ENCODE measurements at regions not wholly inside any gene's neighbourhood (a gene's known extent, or its start where the extent isn't known, plus 50 kb on each side); places are given as distances from the start of the nearest gene placed in this dataset.

DNA sequence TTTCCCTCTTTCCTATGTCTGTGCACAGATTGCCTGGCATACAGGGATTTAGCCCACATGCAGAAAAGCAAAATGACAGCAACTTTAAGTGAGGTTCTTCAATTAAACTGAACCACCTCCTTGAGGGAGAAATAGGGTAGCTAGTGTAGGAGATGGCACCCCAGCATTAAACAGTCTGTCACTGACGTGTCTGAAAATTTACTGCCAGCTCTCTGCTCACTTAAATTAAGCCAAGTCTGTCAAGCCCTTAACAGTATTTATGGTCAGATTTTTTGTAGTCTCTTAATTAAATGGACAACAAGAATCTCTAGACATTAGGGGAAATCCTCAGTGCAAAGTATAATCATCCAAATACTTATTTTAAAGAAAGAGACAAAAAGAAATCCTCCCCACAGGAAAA, 696.5 kb upstream of the PTBP2 start:
- DNase-seq = no peak

DNA sequence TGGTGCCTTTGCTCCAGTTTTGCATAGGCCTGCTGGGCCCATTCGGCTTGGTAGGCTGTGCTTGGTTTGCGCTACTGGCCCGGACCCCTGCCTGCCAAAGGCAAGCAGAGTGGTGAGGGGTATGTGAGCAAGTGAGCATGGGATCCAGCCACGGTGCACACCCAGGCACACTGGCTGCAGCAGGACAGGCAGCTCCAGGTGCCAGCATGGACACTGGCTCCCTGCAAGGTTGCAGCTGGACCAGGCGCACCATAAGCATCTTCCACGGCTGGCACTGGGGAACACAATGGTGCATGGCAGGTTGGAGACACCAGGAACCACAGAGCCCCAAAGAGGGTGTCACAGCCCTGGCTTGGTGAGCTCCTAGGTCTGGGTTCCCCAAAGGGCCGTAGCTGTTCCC, 693.5 kb upstream of the PTBP2 start:
- no peak for DNase-seq

DNA sequence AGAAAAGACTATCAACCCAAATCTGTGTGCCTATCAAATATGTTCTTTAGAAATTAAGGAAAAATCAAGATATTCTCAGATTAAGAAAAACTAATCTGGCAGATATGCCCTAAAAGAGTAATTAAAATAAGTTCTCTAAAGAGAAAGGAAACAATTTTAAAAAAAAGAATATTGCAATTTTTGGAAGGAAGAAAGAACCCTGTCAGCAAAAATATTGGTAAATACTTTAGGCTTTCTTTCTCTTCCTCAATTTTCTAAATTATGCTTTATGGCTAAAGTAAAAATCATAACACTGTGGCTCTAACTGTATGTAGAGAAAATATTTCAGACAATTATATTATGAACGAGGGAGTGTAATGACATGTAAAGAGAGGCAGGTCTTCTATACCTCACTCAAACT, 691.3 kb upstream of the PTBP2 start:
- DNase-seq = no peak

DNA sequence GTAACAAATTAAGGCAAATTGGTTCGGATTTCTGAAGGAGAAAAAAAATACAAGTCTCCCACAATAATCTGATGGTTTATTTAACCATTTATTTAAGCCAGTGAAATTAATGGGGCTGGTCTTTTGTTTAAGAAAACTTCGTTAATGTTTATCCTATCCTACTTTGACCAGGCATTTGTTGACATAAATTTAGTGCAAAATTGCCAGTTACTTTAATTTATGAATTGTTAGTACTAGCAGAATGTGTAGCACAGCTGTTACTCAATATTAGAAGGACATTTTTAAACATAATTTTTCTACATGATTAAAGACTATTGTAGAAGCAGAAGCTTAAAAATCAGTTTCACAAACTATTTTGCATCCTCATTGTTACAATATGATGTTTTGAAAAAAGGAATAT, 687.6 kb upstream of the PTBP2 start:
- no peak for DNase-seq

DNA sequence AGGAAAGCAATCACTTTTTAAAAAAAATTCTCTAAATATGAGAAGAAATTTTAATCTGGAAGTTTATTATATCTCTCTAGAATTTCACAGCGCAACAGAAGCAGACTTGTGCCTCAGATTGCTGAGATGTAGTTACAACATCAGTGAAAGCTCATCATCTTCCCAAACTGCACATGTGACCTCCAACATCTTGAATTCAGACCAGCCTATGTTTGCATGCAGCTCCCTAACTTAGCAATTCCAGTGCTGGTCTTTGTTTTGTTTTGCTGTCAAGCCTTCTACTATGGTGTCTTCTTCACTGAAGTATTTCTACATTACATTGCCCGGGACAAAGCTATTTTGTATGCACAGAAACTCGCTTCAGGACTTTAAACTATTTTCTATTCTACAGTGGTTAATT, 684.8 kb upstream of the PTBP2 start:
- no peak for DNase-seq

DNA sequence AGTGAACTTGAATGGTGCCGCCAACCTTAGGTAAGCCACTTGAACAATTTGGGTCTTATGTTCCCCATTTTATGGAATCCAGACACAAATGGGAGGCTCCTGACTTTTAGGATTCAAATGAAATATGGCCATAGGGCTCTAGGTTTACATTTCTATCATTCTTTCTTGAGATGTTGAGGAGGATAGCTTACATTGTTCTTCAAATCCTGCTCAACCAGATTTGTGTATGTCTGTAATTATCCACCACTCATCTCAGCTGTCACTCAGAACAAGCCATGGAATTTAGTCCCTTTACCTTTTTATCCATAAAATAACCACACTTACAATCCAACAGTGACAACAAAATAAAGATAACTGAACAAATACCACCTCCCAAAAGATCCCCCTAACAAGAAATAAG, 682.9 kb upstream of the PTBP2 start:
- DNase-seq = no peak

DNA sequence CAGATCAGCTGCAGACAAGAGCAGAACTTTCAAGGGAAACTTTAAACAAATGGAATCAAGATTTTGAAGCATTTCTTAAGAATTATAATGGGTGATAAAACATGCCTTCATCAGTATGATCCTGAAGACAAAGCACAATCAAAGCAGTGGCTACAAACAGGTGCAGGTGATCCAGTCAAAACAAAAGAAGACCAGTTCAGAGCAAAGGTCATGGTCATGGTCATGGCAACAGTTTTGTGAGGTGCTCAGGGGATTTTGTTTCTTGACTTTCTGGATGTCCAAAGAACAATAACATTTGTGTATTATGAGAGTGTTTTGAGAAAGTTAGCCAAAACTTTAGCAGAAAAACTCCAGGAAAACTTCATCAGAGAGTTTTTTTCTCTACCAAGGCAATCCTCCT, 681.7 kb upstream of the PTBP2 start:
- no peak for DNase-seq

DNA sequence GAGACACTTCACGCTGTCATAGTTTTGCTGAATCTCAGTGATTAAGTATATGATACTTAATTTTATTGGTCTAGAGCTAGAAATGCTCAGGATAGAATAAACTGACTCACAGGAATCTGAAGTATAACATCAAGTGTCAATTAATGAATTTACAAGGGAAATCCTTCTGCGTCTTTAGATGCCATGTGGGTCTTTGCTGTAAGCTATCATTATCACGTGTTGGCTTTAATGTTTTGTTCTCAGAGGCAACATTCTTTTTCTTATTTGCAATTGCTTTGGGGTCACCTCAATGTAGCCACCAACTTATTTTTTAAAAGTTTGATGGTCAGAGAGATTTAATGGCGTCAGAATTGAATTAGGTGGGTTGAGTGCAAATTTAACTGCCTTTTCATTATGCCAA, 680.1 kb upstream of the PTBP2 start:
- DNase-seq = no peak

DNA sequence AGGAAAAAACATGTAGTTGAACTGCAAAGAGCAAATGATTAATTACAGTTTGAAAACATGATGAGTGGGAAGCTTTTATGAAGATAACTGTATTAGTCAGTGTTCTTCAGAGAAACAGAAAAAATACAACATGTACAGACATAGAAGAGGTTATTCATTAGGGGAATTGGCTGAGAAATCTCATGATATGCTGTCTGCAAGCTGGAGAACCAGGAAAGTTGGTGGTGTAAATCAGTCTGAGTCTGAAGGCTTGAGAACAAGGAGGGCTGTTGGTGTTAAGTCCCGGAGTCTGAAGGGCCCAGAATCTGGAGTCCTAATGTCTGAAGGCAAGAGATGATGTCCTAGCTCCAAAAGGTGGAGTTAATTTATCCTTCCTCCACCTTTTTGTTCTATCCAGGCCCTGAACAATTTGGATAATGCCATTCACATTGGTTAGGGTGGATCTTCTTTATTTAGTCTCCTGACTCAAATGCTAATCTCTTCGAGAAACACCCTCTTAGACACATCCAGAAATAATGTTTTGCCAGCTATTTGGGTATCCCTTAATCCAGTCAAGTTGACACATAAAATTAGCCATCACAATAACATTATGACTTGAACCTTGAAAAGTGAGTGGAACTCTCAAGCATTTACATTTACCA, 672.9 kb upstream of the PTBP2 start:
- DNase-seq = no peak

DNA sequence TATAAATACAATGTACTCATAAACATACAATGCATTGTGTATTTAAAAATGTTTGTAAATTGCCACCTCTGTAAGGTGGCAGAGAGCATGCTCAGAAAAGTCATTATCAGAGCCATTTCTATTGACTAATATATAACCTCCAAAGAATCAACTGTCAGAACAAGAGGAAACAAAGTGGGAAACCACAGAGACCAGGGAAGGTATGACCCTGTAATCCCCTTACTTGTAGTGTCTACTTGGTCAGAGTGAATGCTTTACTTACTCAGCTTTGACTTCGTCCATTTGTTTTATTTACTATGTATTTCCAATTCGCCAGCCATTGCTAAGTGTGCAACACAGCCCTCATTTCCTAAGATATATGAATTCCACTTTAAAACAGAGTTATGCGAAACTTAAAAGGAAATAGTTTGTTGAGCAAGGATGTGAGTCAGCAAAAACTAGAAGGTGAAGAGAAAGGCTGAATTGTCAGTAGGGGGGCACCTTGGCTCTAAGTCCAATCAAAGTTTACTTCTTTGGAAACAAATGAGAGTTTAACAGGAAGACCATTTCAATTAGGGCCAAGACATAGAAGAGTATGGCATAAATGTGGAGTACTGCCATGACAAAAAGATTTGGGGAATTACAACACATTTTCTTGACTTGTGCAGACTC, 671.7 kb upstream of the PTBP2 start:
- DNase-seq = peak in 1 of 5 experiments; percentile 3

DNA sequence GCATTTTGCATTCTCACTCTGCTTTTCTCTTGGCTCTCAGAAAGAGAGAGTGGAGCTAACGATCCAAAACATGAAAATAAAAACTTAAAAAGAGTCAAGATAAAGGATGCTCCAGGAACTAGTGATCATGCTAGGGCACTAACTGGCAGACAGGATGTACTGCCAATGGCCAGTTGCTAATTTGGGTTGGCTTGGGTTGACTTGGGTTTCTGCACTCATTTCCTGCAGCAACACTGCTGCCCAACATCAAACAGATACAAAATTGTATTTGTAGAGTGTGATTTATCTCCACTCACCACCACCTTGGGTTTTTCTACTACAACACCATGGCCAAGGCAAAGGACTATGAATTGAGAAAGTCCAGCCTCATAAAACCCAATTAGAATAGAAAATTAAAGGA, 662.3 kb upstream of the PTBP2 start:
- DNase-seq = no peak

DNA sequence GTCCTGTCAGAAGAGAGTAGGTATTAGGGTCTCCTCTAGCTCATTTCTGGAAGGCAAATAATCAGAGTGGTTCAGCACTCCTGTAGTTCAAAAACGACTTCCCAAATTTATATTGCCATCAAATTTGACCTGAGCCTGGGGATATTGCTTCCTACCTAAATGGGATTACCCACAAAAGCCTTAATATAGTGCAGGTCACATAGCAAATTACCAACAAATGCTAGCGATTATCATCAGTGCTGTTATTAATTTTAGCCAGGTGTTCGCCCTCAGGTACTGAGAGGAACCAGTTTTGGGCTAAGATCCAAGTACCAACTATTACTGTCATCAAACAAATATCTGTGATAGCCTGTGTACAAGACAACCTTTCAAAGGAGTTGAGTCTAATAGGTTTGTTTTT, 661.8 kb upstream of the PTBP2 start:
- DNase-seq = no peak

DNA sequence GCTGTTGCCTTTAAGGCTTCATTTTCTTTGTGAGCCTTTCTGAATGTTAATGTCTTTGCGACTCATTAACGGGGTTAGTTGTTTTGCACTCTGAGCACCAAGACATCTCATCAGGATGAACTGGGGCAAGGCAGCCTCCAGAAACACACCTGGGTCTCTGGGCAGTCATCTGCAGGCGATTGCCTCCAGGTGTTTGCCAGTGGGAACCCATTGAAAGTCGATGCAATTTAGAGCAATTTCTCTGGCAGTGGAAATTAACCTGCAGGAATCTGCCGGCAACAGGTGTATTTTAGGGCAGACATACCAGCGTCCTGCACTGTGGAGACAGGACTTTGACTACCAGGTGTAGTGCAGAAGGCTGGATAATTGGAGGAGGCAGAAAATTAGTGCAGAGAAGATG, 661.0 kb upstream of the PTBP2 start:
- no peak for DNase-seq

DNA sequence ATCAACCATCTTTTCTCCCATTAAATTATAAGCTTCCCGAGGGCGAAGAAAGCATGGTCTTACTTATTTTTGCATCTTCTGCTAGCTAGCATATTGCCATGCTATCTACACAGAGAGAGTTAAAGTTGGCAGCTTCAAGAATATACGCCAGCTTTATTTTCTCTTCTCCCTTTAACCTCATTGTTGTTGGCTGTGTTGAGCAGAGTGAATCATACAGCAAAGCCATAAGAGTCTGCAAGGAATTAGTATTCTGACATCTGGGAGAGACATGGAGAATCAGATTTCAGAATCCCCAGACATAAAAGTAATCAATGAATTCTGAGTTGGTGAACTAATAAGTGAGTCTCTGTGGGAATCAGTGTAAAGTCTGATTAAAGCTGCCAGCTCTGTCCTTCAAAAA, 649.6 kb upstream of the PTBP2 start:
- no peak for DNase-seq

DNA sequence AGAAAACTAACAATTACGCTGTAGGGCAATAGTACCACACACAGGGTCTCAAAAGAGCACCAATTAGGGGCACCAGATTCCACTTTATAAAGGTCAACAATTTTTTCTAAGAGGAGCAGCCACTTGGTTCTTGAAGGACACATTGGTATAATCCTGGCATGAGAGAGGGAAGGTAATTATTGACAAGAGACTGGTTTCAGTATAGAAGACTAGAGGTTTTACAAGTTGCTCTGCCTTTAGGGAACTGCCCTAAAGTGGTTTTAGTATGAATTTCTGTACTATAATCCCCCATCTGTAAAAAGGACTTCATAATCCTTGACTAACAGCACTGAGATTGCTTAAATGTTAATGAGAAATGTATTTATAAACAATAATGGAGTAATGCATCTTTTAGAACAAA, 648.5 kb upstream of the PTBP2 start:
- DNase-seq = no peak

DNA sequence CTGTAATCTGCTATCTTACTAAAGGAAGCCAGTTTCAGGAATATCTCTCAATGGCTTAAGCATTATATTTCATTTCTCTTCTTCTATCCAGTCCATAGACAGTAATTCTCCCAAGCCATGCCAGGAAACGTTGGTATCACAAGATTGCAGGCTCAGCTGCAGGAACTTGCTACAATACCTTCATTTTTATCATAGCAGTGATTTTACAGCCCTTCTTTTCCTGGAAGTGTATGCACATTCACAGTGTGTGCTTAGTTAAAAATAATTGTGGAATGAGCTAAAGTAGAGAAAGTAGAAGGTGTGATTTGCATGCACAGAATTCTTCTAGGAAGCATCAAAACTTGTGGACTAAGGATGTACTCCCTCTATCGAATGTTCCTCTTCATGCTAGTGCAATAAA, 647.2 kb upstream of the PTBP2 start:
- DNase-seq = no peak

DNA sequence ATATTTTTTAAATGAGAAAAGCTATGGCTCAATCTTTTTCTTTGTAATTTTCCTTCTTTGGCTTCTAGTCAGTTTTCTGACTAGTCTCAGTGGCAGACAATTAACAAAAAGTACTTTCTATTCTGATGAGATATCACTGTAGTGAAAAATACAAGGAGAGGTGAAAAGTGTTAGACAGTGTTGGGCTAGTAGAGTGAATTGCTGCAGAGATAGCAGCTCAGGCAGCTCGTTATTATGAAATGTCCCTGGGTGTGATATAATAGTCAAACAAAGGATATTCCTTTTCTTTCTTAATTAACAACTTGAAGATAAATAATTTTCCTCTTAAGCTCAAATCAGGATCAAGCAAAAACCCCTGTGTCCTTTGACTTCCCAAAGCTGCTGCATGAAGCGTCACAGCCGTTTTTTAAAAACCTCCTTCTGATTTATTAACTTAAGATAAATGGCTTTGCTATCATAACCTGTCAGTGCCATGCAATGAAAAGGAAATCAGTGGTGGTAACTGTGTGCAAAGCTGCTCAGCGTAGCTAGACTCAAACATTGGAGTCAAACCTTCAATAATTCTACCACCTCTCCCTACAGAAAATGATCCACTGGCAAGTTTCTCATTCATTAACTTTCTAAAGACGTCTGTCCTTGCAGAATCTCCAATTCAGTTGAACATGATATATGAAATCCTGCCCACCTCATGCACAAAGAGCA, 646.6 kb upstream of the PTBP2 start:
- DNase-seq = no peak

DNA sequence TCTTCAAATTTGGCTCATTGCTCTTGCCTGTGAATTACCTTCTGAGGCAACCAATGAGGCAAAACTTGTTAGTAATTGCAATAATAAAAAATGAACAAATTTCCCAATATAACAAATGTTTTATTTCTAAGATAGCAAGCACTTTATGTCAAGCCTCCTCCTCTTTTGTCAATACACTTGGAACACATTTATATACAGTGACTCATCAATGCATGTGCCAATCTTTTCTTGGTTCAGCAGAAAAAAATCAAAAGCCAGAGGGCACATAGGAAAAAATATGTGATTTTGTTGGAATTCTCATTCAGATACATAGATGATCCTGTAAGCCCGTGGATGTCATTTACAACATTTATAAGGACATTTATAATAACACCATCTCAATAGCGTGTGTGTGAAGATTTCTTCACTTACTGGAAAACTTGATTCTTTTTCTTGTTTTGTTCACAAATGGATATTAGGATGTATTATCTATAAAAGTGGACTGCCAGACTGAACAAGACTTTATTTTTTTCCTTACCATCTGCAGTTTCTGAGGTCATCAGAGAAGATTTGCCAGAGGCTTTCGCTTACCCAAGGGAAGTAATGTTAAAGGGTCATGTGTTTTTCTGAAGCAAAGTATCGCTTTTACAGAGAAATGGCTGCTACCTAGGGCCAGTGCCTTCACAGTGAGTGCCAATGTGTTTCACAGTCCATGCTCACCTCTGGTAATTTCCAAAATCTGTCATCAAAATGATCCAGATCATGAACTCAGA, 645.7 kb upstream of the PTBP2 start:
- no peak for DNase-seq

DNA sequence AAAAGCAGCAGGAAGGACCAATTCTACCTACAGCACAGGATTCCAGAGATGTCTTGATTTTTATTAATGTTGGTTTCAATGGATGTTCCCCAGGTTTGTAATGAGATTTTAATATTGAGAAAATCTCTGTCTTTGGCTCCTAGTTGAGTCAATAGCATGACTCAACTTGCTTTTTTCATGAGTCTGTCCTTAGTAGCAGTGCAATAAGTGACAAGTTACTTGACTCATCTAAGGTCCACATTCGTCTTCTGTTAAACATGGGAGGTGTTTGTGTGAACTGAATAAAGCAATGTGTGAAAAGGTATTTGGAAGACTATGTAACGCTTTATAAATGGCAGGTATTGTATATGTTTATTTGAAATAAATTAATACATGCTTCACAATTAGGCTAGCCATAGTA, 645.0 kb upstream of the PTBP2 start:
- DNase-seq = no peak

DNA sequence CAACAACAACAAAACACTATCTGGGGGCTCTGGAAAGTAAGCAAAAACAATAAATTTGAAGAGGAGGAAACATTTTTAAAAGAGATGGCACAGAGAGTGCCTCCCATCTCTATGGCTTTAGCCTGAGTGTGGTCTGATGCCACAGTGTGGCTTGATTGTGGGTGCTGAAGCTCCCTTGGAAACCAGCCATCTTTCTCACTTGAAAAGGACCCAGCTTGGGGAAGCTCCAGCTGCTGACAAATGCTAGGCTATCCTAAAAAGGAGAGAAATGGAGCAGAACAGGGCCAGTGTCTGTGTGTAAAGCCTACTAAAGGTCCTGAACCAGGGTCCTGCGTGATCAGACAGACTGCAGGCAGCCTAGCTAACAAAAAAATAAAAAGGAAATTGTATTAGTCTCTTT, 642.0 kb upstream of the PTBP2 start:
- no peak for DNase-seq

DNA sequence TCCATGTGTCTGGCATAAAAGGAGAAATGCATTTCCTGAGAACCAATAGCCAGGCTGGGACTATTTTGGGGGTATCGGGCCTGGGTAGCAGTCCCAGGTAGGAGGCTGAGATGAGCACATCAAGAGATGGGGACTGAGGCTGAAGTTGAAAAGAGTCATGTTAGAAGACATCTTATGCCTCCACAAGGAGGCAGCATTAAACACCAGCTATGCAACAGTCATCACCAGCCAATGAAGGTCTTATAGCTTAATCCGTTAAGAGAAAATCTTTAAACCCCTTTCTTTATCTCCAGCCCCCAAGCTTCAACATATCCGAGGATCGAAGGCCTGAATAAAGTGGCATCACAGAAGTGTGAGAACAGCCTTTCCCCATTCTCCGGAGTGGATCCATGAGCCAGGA, 640.7 kb upstream of the PTBP2 start:
- no peak for DNase-seq

DNA sequence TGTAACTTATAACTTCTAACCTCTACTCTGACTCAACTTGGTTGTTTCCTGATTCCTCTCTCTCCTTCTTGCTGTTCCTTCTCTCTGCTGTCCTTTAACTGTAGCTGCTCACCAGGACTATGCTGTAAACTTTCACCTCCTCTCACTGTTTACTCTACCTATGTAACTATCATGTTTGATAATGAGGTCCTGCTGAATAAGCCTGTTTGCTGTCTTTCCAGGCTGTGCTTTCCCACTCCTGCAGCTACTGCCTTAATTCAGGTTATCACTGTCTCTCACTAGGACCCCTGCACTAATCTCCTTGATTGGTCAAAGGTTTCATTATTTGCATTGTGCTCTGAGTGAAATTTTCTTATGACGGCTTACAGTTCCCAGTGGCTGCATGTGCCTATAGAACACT, 633.9 kb upstream of the PTBP2 start:
- no peak for DNase-seq

DNA sequence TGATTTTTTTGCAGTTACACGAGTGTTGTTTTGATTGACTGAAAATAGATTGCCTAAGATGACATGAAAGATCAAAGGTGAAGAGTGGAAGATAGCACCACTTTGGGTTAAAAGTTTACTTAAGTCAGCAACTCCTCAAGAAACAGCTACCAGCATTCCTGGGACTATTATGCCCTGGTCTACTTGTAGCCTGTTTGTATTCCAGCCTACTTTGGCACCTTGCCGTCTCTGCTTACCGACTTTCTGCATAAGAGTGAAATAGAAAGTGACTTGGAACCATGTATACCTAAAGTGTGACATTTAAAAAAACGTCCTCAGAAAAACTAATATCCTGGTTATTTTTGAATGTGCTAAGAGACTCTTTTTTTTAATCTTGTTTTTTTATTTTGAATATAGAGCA, 631.5 kb upstream of the PTBP2 start:
- no peak for DNase-seq

All from T-helper 2 cell (primary cell).